ENCODE measurements at regions not wholly inside any gene's neighbourhood (a gene's known extent, or its start where the extent isn't known, plus 50 kb on each side); places are given as distances from the start of the nearest gene placed in this dataset.

- no peak for DNase-seq (ENCODE audit: low read depth)
Measured at GRCh38 chr5:8907168-8907868, 638.6 kb downstream of the SEMA5A start.

- no peak for DNase-seq (ENCODE audit: low read depth)
Measured at GRCh38 chr5:8908055-8908683, 637.7 kb downstream of the SEMA5A start.

DNA sequence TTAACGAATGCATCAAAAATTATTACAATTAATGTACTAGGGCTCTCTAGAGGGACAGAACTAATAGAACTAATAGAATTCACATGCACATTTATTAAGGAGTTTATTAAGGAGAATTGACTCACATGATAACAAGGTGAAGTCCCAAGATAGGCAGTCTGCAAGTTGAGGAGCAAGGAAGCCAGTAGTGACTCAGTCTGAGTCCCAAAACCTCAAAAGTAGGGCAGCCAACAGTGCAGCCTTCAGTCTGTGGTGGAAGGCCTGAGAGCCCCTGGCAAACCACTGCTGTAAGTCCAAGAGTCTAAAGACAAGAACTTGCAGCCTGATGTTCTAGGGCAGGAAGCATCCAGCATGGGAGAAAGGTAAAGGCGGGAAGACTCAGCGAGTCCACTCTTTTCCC lies 633.8 kb downstream of the SEMA5A start:
- no peak for DNase-seq (ENCODE audit: low read depth)

DNA sequence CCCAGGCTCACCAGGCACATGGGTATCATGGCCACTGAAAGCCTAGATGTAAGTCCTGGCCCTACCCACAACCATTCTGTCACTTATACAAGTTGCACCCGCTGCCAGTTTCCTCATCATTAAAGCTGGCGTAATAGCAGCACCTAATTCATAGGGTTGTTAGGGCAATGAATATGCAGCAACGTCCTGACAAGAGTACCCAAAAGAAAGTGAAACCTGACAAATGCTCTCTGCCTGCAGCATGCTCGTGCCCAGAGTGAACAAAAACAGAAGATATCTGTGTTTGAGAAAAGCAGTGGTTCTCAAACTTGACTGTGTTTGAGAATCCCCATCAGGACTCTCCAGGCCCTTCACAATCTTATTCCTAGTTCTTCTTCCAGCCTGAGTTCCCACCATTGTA lies 632.4 kb downstream of the SEMA5A start:
- no peak for DNase-seq (ENCODE audit: low read depth)

GRCh38 chr5:8919096-8919495 lies 626.8 kb downstream of the SEMA5A start:
- DNase-seq (ENCODE audit: low read depth): no peak

GRCh38 chr5:8923526-8923925 lies 622.3 kb downstream of the SEMA5A start:
- DNase-seq (ENCODE audit: low read depth): no peak

- DNase-seq (ENCODE audit: low read depth): no peak
Measured at GRCh38 chr5:8924054-8924793, 621.7 kb downstream of the SEMA5A start.

DNA sequence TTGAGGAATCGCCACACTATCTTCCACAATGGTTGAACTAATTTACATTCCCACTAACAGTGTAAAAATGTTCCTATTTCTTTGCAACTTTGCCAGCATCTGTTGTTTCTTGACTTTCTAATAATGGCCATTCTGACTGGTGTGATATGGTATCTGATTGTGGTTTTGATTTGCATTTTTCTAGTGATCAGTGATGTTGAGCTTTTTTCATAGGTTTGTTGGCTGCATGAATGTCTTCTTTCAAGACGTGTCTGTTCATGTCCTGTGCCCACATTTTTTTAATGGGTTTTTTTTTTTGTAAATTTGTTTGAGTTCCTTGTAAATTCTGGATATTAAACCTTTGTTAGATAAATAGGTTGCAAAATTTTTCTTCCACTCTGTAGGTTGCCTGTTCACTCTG lies 615.9 kb downstream of the SEMA5A start:
- DNase-seq (ENCODE audit: low read depth): no peak

DNA sequence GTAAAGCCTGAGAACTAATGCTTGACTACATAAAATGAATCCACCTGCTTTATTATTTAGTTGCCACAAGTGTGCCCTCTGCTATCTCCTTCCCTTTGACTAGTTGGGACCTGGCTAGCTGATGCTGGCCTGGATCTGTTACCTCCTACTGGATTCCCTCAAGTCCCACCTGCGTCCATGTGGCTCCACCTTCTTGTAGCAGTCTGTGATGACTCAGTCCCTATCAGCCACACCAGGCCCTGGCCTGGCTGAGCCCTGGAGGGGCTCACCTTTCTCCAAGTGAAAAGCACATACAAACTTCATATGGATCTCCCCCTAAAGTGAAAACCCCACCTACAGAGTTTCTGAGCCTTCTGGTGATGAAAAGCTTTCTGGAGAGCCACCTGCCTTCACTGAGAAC lies 611.4 kb downstream of the SEMA5A start:
- no peak for DNase-seq (ENCODE audit: low read depth)

DNA sequence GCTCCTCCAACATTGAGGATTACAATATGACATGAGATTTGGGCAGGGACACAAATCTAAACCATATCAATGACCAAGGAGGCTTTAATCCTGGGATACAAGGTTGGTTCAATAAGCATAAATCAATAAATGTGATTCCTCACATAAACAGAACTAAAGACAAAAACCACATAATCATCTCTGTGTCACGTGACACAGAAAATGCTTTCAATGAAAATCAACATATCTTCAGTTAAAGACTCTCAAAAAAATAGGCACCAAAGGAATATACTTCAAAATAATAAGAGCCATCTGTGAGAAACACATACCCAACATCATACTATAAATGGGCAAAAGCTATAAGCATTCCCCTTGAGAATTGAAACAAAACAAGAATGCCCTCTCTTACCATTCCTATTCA lies 604.9 kb downstream of the SEMA5A start:
- DNase-seq (ENCODE audit: low read depth): no peak

DNA sequence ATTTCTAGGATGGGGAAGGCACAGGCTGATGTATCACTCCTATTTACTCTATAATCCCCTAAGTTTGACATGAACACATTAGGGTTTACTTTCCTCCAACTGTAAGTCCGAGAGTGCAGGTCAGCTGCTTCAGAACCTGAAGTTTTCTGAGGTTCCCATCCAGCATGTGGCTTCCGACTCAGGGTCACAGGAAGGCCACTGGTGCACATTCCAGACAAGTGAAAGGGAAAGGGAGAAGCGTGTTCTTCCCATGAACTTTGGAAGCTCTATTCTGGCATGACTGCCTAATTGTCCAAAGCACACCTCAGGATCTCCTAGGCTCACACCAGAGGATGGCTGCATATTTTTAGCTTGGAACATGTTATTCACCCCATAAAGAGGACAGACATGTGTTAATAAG lies 602.6 kb downstream of the SEMA5A start:
- no peak for DNase-seq (ENCODE audit: low read depth)

DNA sequence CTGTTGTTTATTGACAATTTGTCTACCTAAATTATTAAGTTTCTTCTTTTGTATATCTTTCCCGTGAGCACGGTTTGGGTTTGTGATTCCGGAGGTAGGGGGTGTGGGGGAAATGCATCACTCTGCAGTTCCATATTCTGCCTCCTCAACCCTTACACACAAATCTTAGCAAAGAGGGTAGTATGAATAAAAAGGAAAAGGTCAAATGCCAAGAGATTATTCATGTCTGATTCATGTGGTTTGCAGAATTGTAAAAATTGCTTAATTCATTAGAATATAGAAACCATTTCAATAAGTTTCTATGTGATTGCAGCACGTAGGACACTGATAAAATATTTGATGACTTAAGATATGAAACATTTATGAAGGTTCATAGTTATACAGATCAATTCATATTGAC lies 601.9 kb downstream of the SEMA5A start:
- no peak for DNase-seq (ENCODE audit: low read depth)

DNA sequence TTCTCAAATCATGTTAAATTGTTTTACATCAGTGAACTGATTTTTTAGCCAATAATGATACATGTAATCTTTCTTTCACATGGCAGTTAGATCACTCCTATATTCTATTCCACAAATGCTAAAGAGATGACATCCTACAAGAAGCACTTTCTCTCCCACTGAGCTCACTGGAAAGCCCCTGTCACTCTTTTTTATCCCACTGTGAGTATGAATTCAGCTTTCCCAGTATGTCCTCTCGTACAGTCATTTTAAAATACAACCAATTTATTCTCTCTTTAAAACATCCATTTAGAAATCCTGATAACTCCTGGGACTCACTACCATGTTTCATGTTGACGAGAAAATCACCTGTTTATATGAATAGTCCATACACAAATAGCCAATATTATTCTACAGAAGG lies 599.9 kb downstream of the SEMA5A start:
- no peak for DNase-seq (ENCODE audit: low read depth)

DNA sequence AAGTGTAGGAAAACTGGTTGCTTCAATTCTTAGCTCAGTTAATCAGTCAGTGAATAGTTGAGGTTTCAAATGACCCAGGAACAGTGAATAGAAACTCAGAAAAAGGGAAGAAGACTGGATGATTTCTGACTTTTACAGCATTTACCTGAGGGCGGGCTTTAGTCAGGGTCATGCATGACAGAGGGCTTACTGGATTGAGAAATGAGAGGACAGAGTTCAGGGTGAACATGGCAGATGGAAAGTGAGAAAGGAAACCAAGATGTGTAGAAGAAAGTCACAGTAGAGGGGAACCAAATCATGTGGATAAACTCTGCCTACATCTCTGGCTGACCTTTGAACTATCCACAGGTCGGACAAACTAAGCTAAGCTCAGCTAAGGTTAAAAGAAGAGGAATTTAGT lies 596.0 kb downstream of the SEMA5A start:
- no peak for DNase-seq (ENCODE audit: low read depth)

DNA sequence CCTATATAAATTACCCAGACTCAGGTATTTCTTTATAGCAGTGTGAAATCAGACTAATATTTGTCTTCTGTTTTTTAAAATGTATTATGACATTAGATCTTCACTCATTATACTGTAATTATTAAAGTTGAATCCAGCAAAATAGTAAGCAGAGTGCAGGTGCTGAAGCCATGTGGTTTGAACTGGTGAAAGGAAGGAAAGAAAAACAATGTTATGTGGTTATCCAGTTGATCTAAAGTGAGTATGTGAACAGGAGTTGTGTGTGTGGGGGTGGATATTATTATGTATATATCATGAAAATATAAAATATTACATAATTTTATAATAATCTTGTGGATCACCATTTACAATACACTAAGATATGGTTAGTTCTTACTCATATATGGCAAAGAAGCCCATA lies 593.7 kb downstream of the SEMA5A start:
- DNase-seq (ENCODE audit: low read depth): no peak

DNA sequence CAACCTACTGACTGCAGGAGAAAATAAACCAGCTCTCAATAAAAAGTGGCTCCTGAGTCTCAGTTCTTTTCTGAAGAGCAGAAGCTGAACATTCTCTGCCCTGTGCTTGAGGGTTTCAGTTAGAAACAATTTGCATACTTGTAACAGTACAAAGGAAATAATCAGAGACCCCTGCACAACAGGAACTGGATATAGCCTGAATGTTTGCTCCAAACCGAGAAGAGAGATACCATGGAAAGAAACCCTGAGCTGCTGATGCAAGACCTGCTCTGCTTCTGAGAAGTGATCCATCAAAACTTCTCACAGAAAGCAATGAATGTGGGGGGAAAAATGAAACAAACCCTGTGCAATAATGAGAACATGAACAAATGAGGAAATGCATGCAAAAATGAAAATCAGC lies 592.9 kb downstream of the SEMA5A start:
- DNase-seq (ENCODE audit: low read depth): no peak

- DNase-seq (ENCODE audit: low read depth): no peak
Measured at GRCh38 chr5:8953911-8954438, 591.9 kb downstream of the SEMA5A start.

DNA sequence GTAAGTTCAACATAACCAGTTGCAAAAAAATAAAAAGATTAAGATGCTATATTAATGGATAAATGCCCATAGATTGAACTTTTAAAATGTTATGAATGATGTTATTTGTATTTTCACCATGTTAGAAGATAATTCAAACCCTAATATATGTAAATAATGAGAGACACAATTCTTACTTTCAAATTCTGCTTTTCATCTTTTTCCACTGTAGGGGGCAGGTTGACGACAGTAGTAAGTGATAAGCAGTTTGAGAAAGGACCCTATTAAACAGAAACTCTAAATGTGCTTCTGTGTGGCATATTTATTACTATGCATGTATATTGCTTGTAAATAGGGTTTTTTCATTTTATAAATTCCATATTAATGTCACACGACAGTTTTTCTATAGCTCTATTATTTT lies 591.1 kb downstream of the SEMA5A start:
- DNase-seq (ENCODE audit: low read depth): no peak

- no peak for DNase-seq (ENCODE audit: low read depth)
Measured at GRCh38 chr5:8956659-8957058, 589.2 kb downstream of the SEMA5A start.

GRCh38 chr5:8958602-8959001 lies 587.3 kb downstream of the SEMA5A start:
- DNase-seq (ENCODE audit: low read depth): no peak

GRCh38 chr5:8961219-8961618 lies 584.7 kb downstream of the SEMA5A start:
- DNase-seq (ENCODE audit: low read depth): no peak

DNA sequence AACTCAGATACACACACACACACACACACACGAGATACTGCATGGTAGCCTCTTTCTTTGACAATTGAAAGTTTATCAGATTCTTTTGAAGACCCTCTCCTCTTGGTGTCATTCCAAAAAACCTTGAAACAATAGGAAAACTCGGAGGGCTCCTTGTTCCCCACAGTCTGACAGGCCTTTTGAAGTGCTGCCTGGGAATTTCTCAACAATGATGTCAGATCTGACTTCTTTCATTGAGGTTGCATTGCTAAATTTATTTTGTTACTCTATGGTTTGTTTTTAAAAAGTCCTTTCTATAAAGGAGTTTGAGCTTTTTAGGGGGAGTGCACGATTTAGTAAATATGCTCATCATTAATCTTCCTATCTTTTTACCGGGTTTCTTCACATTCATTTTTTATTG lies 583.9 kb downstream of the SEMA5A start:
- DNase-seq (ENCODE audit: low read depth): no peak

DNA sequence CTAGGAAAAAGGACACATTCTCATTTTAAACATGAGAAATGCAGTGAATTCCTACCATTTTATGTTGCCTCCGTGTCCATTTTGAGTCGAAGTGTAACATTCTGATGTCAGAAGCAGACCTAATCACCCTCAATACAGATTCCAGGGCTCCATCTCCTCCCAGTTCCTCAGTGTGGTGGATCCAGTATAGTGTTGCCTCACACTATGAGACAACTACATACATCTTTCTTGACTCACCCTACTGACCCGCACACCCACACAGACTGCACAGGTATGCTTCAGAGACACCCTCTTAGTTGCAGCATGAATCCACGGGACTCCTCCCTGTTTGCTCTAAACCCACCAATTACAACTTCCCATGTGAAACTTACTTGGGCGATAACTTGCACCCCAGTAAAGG lies 564.9 kb downstream of the SEMA5A start:
- no peak for DNase-seq (ENCODE audit: low read depth)
